Muscle layer of colon (tissue), 2 donors: ENCODE measurements at regions not wholly inside any gene's neighbourhood (a gene's known extent, or its start where the extent isn't known, plus 50 kb on each side); places are given as distances from the start of the nearest gene placed in this dataset.

ENCODE experiments used
- H3K27ac ChIP-seq: one replicate; pipeline ENCODE4 v1.7.0; 2013; ENCODE audit warnings: low read depth, mild to moderate bottlenecking, low read length, moderate library complexity
- H3K27me3 ChIP-seq, 2 donors: one replicate each; pipeline ENCODE4 v1.7.0; 2013; ENCODE audit warnings: low read length in 2 of 2, mild to moderate bottlenecking in 2 of 2; ENCODE audit not compliant: insufficient read depth in 2 of 2, control insufficient read depth in 1 of 2
- H3K36me3 ChIP-seq: one replicate; pipeline ENCODE4 v1.7.0; 2013; ENCODE audit warnings: mild to moderate bottlenecking, low read length; ENCODE audit not compliant: insufficient read depth
- H3K4me1 ChIP-seq: one replicate; pipeline ENCODE4 v1.7.0; 2013; ENCODE audit warnings: mild to moderate bottlenecking, low read length; ENCODE audit not compliant: insufficient read depth
- H3K4me3 ChIP-seq, 2 donors: one replicate each; pipeline ENCODE4 v1.7.0; 2013; ENCODE audit warnings: low read length in 2 of 2, low read depth in 1 of 2, mild to moderate bottlenecking in 1 of 2, moderate library complexity in 1 of 2
- H3K9ac ChIP-seq: one replicate; pipeline ENCODE4 v1.7.0; 2013; ENCODE audit warnings: low read length
- H3K9me3 ChIP-seq: one replicate; pipeline ENCODE4 v1.7.0; 2013; ENCODE audit warnings: mild to moderate bottlenecking, low read length
- donor health status: abdominal sarcoma.
- donor health status: Adenocarcinoma of cecum.

DNA sequence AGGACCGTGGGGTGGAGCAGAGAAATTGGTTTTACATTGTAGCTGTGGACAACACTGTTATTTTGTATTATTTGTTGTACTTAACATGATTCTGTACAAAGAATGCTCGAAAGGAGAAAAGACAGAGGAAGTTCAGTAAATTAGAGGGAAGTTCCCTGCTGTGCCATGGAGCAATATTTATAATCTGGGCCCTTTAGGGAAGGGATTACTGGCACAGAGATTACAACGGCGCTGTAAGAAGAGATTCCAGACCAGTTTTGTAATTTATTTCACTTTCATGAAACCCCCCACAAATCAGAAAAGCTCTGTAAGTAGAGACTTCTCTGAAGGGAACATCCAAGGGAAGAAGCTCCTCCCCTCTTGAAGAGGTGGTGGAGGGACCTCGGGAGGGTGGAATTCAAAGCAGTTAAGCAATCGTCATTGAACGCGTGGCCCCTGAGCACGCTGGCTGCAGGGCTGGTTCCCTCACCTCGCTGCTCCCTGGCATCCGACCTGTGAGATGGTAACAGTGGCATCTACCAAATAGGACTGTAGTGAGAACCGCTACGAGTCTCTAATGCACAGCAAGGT lies 113.5 kb downstream of the KLF6 start:
- H3K27ac ChIP-seq = no peak overlapping the region
- no peaks in the 10 kb centered on the region for H3K4me1 ChIP-seq
- no peak overlapping the region for H3K9ac ChIP-seq
- no peaks in the 10 kb centered on the region for H3K9me3 ChIP-seq
- H3K36me3 ChIP-seq = no peaks in the 10 kb centered on the region
- H3K27me3 ChIP-seq = no peaks in the 10 kb centered on the region
- no peak overlapping the region for H3K4me3 ChIP-seq

DNA sequence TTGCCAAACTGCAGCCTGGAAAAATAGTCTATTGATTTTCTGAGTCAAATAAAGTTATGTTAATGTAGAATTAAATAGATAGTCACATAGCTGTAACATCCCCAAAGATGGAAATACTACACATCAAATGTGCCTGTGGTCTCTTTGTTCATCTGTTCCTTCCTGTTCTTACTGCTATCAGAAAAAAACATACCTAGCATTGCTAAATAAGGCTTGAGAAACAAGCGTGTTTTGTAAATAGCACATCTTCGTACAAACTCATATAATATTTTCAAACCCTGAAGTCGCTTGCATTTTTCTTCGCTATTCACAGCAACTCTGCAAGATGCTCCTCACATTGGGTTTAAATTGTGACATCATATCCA lies 116.1 kb downstream of the KLF6 start:
- Histone ChIP-seq H3K27ac (no peak overlapping the region), H3K4me1 (no peaks in the 10 kb centered on the region), H3K36me3 (no peaks in the 10 kb centered on the region), H3K9me3 (no peaks in the 10 kb centered on the region), H3K27me3 (no peaks in the 10 kb centered on the region), H3K4me3 (no peak overlapping the region), H3K9ac (no peak overlapping the region)

DNA sequence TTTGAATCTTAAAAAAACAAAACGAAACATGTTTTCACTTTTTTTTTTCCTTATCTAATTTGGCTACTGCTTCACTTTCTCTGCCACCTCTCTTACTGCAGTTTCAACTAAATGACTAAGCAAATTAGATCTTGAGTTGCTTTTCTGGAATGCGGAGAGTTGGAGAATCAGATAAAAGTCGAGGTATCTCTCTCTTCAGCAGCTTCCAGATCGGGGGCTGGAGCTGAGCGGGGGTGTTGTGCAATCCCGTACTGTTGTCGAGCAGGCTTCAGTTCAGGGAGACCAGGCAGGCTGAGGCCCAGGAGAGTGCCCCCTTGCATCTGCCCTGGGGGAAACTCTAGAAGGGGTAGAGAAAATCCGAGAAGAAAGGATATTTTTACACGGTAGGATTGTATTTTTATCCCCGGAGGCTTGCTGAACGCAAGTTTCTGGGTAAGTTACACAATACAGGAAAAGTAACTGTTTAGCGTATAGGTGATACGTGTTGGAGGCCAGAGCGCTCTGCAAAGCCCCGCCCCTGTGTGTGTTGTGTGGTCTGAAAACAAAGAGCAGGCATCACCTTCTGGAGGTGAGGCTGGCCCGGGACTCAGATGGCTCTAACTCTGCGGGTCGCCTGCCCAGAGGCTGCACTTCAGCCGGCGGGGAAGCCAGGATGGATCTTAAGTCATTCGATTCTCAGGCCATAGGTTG lies 116.6 kb downstream of the KLF6 start:
- Histone ChIP-seq H3K4me1 (no peaks in the 10 kb centered on the region), H3K4me3 (no peak overlapping the region), H3K9ac (no peak overlapping the region), H3K27me3 (no peaks in the 10 kb centered on the region), H3K27ac (no peak overlapping the region), H3K36me3 (no peaks in the 10 kb centered on the region), H3K9me3 (no peaks in the 10 kb centered on the region)

DNA sequence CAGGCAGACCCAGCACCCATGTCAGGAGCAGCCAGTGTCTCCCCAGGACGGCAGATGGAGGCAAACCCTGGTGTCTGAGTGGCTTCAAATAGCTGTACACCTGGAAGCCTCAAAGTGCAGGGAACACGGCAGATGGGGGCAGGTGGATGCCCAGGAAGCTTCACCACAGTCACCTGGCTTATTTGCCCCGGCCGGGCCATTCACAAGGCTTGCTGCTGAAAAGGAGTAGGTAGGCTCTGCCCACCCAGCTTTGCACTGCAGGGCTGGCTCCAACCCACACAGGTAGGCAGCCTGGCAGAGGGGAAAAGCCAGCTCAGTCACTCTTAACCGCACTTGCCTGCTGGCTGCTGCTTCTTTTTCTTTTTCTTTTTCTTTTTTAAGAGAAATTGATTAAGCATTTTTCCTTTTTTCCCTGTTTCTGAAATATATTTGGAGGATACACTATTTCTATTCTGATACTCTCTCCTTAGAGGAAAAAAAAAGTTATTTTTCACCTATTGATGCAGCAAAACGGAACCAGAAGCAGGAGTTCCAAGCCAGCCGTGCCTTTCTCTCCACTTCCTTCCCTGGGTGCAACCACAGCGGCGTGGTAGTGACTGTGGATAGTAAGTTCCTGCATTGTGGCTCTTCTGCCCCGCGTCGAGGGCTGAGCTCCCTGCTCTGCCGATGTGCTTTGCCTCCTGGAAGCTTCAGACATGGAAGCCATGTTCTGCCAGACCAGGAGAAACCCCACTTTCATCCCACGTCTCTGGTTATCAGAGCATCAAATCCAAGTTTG lies 118.3 kb downstream of the KLF6 start:
- H3K27ac ChIP-seq = no peak overlapping the region
- H3K4me1 ChIP-seq = no peaks in the 10 kb centered on the region
- H3K9me3 ChIP-seq = no peaks in the 10 kb centered on the region
- H3K4me3 ChIP-seq = no peak overlapping the region
- no peaks in the 10 kb centered on the region for H3K27me3 ChIP-seq
- no peaks in the 10 kb centered on the region for H3K36me3 ChIP-seq
- no peak overlapping the region for H3K9ac ChIP-seq

DNA sequence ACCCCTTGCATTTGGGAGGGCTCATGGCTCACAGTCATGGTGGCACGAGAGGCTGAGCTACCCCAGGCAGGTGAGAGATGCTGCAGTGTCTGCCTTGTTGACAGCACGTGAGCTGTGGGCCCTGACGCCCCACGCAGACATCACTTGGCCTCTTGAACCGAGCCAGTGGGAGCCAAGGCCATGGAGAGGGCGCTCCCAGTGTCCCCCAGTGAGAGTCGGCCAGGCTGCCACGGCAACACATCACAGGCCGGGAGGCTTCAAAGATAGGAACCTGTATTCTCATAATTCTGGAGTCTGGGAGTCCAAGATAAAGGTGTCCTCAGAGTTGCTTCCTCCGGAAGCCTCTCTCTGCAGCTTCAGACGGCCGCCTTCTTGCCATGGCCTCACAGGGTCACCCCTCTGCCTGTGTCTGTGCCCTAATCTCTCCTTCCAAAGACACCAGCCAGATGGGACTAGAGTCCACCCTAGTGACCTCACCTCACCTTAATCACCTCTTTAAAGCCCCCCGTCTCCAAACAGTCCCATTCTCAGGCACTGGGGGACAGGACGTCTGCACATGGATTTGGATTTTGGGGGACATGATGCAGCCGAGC lies 119.6 kb downstream of the KLF6 start:
- no peaks in the 10 kb centered on the region for H3K4me1 ChIP-seq
- H3K27ac ChIP-seq = no peak overlapping the region
- no peak overlapping the region for H3K4me3 ChIP-seq
- H3K36me3 ChIP-seq = no peaks in the 10 kb centered on the region
- no peaks in the 10 kb centered on the region for H3K9me3 ChIP-seq
- H3K27me3 ChIP-seq = no peaks in the 10 kb centered on the region
- no peak overlapping the region for H3K9ac ChIP-seq

DNA sequence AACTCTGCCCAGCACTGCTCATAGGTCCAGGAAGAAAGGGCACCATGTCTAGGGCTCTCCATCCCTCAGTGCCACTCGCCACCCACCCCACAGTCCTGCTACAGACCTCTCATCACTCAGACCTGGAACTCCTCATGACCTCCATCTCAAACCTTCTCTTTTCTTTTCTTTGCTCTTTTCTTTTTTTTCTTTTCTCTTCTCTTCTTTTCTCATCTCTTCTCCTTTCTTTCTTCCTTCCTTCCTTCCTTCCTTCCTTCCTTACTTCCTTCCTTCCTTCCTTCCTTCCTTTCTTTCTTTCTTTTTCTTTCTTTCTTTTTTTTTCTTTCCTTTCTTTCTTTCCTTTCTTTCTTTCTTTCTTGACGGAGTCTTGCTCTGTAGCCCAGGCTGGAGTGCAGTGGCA lies 122.2 kb downstream of the KLF6 start:
- Histone ChIP-seq H3K9me3 (no peaks in the 10 kb centered on the region), H3K9ac (no peak overlapping the region), H3K4me1 (no peaks in the 10 kb centered on the region), H3K27ac (no peak overlapping the region), H3K27me3 (no peaks in the 10 kb centered on the region), H3K36me3 (no peaks in the 10 kb centered on the region), H3K4me3 (no peak overlapping the region)

DNA sequence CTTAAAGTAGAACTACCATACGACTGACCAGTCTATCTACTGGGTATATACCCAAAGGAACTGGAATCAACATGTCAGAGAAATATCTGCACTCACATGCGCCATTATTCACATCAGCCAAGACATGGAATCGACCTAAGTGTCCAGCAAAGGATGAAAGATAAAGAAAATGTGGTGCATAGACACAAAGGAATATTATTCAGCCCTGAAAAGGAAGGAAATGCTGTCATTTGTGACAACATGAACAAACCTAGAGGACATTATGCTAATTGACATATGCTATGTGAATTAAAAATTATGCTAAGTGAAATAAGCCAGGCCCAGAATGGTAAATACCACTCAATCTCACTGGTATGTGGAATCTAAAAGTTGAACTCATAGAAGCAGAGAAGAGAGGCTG lies 123.7 kb downstream of the KLF6 start:
- no peak overlapping the region for H3K27ac ChIP-seq
- H3K9me3 ChIP-seq = no peaks in the 10 kb centered on the region
- H3K36me3 ChIP-seq = no peaks in the 10 kb centered on the region
- no peaks in the 10 kb centered on the region for H3K27me3 ChIP-seq
- no peak overlapping the region for H3K9ac ChIP-seq
- no peak overlapping the region for H3K4me3 ChIP-seq
- no peaks in the 10 kb centered on the region for H3K4me1 ChIP-seq

DNA sequence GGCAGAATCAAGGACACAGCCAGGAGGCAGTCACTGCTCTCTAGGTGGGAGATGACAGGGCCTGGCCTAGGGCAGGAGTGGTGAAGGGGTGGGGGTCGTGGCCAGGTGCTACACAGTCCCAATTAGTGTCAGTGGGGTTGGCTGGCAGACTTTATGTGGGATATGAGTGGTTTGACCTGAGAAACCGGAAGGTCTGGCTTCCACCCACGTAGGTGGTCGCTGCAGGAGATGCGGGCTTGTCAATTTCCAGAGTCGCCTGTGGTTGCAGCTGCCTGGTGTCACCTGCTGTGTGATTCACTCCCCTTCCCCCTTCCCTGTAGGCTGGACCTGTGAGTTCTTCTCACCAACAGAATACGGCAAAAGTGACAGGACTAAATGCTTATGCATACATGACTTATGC lies 124.3 kb downstream of the KLF6 start:
- H3K9me3 ChIP-seq = no peaks in the 10 kb centered on the region
- H3K27ac ChIP-seq = no peak overlapping the region
- no peaks in the 10 kb centered on the region for H3K27me3 ChIP-seq
- no peaks in the 10 kb centered on the region for H3K36me3 ChIP-seq
- no peaks in the 10 kb centered on the region for H3K4me1 ChIP-seq
- H3K4me3 ChIP-seq = no peak overlapping the region
- no peak overlapping the region for H3K9ac ChIP-seq

DNA sequence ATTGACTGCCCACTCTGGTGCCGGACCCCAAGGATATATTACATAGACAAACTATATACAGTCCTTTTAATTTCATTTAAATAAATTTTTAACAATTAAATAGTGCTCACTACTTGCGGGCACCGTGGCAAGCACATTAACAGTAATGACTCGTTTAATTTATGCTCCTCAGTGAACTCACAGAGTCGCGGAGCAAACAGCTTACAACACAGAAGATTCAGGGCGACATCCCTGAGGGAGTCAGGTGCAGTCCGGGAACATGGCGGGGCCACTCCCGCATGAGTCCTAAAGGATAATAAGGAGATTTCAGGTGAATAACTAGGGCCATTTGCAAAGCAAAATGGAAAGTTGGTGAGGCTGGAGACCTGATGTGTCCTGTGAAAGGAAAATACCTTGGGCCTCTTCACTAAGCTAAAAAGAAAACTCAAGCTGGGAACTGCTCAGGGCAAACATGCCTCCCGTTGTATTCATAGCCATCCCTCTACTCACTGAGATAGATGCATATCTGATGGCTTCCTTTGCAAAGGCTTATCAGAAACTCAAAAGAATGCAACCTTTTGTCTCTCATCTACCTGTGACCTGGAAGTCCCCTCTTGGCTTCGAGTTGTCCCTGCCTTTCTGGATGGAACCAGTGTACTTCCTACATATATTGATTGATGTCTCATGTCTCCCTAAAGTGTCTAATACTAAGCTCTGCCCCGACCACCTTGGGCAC lies 125.6 kb downstream of the KLF6 start:
- Histone ChIP-seq H3K27ac (no peak overlapping the region), H3K4me3 (no peak overlapping the region), H3K9ac (no peak overlapping the region), H3K27me3 (no peaks in the 10 kb centered on the region), H3K36me3 (no peaks in the 10 kb centered on the region), H3K4me1 (no peaks in the 10 kb centered on the region), H3K9me3 (no peaks in the 10 kb centered on the region)

DNA sequence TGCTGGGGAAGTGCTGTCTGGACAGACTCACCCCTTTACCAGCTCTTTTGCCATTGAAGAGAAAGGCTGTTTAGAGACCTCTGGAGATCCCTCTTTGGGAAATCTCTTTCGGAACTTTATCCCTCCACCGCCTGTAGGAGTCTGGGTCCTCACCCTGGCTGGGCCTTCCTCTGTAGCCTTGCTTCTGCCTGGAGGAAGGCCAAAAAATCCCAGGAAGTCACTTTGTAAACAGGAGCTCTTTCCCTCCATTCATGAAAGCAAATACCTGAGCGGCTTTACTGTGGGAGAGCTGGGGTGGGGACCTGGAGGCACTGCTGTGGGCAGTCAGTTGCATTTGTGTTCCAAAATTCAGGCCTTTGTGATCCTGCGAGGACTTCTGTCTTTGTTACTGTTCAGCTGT lies 126.2 kb downstream of the KLF6 start:
- no peaks in the 10 kb centered on the region for H3K36me3 ChIP-seq
- H3K27me3 ChIP-seq = no peaks in the 10 kb centered on the region

DNA sequence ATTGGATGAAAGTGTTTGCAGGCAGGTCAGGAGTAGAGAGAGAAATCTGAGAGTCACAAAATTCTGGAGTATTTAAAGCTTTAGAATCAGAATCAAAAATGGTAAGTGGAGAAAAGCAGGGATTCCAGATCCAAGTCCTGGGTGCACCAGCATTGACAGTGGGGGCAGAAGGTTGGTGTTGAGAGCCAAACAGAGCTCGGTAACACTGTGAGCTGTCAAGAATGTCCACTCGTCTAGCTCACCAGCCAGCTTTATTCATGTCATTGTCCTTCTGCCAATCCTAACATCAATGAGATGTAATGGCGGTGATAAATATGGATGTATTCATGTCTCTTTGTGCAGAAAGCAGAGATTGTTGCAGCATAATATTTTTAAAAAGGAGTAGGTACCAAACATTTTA lies 128.8 kb downstream of the KLF6 start:
- Histone ChIP-seq H3K9me3 (no peaks in the 10 kb centered on the region), H3K36me3 (no peaks in the 10 kb centered on the region), H3K9ac (no peak overlapping the region), H3K4me3 (no peak overlapping the region), H3K4me1 (no peaks in the 10 kb centered on the region), H3K27ac (no peak overlapping the region), H3K27me3 (no peaks in the 10 kb centered on the region)

More for the DNA sequence above, 126.2 kb downstream of the KLF6 start:
- no peak overlapping the region for H3K27ac ChIP-seq
- H3K4me3 ChIP-seq = no peak overlapping the region
- no peak overlapping the region for H3K9ac ChIP-seq
- H3K9me3 ChIP-seq = no peaks in the 10 kb centered on the region
- no peaks in the 10 kb centered on the region for H3K4me1 ChIP-seq
